ENCODE measurements at regions not wholly inside any gene's neighbourhood (a gene's known extent, or its start where the extent isn't known, plus 50 kb on each side); places are given as distances from the start of the nearest gene placed in this dataset.

- no peak for TF ChIP-seq CTCF (IDR thresholded peaks at IDR 0.05; ENCODE audit: control insufficient read depth, insufficient read depth, low read depth, low read length, missing control alignments)
- no peak overlapping the region for H3K4me3 ChIP-seq (ENCODE audit: control insufficient read depth, low read depth, low read length)
- no peak for DNase-seq (ENCODE audit: low read depth)
Measured at GRCh38 chr15:27595211-27595610, 503.9 kb downstream of the OCA2 start.

- DNase-seq (ENCODE audit: low read depth): no peak
- H3K4me3 ChIP-seq (ENCODE audit: control insufficient read depth, low read depth, low read length): no peak overlapping the region
- no peak for TF ChIP-seq CTCF (IDR thresholded peaks at IDR 0.05; ENCODE audit: control insufficient read depth, insufficient read depth, low read depth, low read length, missing control alignments)
Measured at GRCh38 chr15:27592036-27592760, 506.9 kb downstream of the OCA2 start.
